Fibroblast of lung (primary cell): ENCODE measurements at regions not wholly inside any gene's neighbourhood (a gene's known extent, or its start where the extent isn't known, plus 50 kb on each side); places are given as distances from the start of the nearest gene placed in this dataset.

Experiments
- DNase-seq, 2 donors: peaks; one replicate each; pipeline versions ENCODE4 v3.0.0 to v3.0.0-alpha.2; 2010; ENCODE audit warnings: low read depth in 2 of 2
- H2AFZ ChIP-seq: 2 replicates; pipeline ENCODE4 v1.5.1; 2012; ENCODE audit warnings: low read length, control low read depth, inconsistent platforms
- H3K27ac ChIP-seq: 2 replicates; pipeline ENCODE4 v1.5.1; 2011; ENCODE audit warnings: low read length, control low read depth; ENCODE audit not compliant: insufficient read depth
- H3K27me3 ChIP-seq: 2 replicates; pipeline ENCODE4 v1.5.1; 2011; ENCODE audit warnings: mild to moderate bottlenecking, low read length; ENCODE audit not compliant: control insufficient read depth, insufficient read depth
- H3K36me3 ChIP-seq: 2 replicates; pipeline ENCODE4 v1.5.1; 2011; ENCODE audit warnings: low read length; ENCODE audit not compliant: control insufficient read depth, insufficient read depth
- H3K4me1 ChIP-seq: 2 replicates; pipeline ENCODE4 v1.5.1; 2011; ENCODE audit warnings: low read length; ENCODE audit not compliant: control insufficient read depth, insufficient read depth; ENCODE audit errors: extremely low read depth
- H3K4me2 ChIP-seq: 2 replicates; pipeline ENCODE4 v1.5.1; 2011; ENCODE audit warnings: low read length, control low read depth; ENCODE audit not compliant: insufficient read depth; ENCODE audit errors: extremely low read depth
- H3K4me3 ChIP-seq, 4 experiments: fragments of 200-600 bp in 1 of 4; sonication (generic) in 1 of 4; replicated peaks in 1 of 4; 2 replicates each; pipeline ENCODE4 v1.5.1; 2011 to 2016; ENCODE audit warnings: low read length in 4 of 4, low read depth in 3 of 4, mild to moderate bottlenecking in 3 of 4, control low read depth in 2 of 4, inconsistent platforms in 1 of 4, mixed read lengths in 1 of 4; ENCODE audit not compliant: insufficient read depth in 1 of 4; ENCODE audit errors: control extremely low read depth in 1 of 4
- H3K79me2 ChIP-seq: 2 replicates; pipeline ENCODE4 v1.5.1; 2012; ENCODE audit warnings: mild to moderate bottlenecking, low read length, inconsistent platforms; ENCODE audit not compliant: control insufficient read depth, insufficient read depth
- H3K9ac ChIP-seq: 2 replicates; pipeline ENCODE4 v1.5.1; 2011; ENCODE audit warnings: mild to moderate bottlenecking, low read length, control low read depth; ENCODE audit not compliant: insufficient read depth
- H3K9me3 ChIP-seq: 2 replicates; pipeline ENCODE4 v1.5.1; 2012; ENCODE audit warnings: low read depth, low read length; ENCODE audit not compliant: control insufficient read depth, insufficient read depth
- H4K20me1 ChIP-seq: 2 replicates; pipeline ENCODE4 v1.5.1; 2011; ENCODE audit warnings: low read length; ENCODE audit not compliant: control insufficient read depth, insufficient read depth; ENCODE audit errors: extremely low read depth
- CTCF ChIP-seq, 2 donors: IDR thresholded peaks in 1 of 2; conservative IDR thresholded peaks in 1 of 2; 1 replicate in 1 of 2; 2 replicates in 1 of 2; pipeline ENCODE4 v1.5.1; 2011 to 2012; ENCODE audit warnings: low read length in 2 of 2, control low read depth in 1 of 2, inconsistent platforms in 1 of 2, low read depth in 1 of 2, mild to moderate bottlenecking in 1 of 2
- EZH2 ChIP-seq: IDR thresholded peaks from 2 replicates; pipeline ENCODE4 v1.5.1; 2012; ENCODE audit warnings: low read length, control low read depth, mild to moderate bottlenecking; ENCODE audit errors: missing control alignments

GRCh38 chr11:127273593-127274327 is 273.2 kb upstream of the KIRREL3 start:
- no peak for TF ChIP-seq CTCF (conservative IDR thresholded peaks at IDR 0.05 in 1 of 2, IDR thresholded peaks at IDR 0.05 in 1 of 2; ENCODE audit: low read depth in 1 of 2, low read length in 2 of 2)
- no peak for TF ChIP-seq EZH2
- Histone ChIP-seq H3K27me3 (no peaks in the 10 kb centered on the region), H3K79me2 (no peaks in the 10 kb centered on the region), H3K4me3 (no peak overlapping the region), H2AFZ (no peak overlapping the region), H3K4me1 (no peaks in the 10 kb centered on the region), H4K20me1 (no peaks in the 10 kb centered on the region), H3K4me2 (no peak overlapping the region), H3K9me3 (no peaks in the 10 kb centered on the region), H3K27ac (no peak overlapping the region), H3K9ac (no peak overlapping the region), H3K36me3 (no peaks in the 10 kb centered on the region)
- no peak for DNase-seq

DNA sequence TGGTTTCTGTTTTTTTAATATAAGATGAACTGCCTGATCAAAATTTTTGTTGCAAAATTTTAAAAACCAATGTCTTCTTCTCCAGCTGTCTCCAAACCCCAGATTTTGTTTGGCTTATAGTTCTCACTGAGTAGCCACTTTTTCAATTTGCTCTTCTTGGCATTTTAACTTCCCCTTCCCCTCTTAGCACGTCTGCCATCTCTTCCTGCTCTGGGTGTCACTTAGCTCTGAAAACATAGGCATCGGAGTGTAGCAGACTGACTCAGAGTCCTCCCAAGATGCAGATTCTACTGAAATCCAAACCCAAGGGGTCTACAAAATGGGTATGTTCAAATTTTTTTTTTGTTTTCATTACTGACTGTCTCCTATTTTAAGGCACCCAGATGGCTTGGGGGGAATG is 270.3 kb upstream of the KIRREL3 start:
- Histone ChIP-seq H3K4me3 (no peak overlapping the region), H3K27ac (no peak overlapping the region), H3K9ac (no peak overlapping the region), H2AFZ (no peak overlapping the region), H3K4me1 (no peaks in the 10 kb centered on the region), H3K4me2 (no peak overlapping the region), H3K27me3 (no peaks in the 10 kb centered on the region), H3K36me3 (no peaks in the 10 kb centered on the region), H3K79me2 (no peaks in the 10 kb centered on the region), H4K20me1 (no peaks in the 10 kb centered on the region), H3K9me3 (no peaks in the 10 kb centered on the region)
- no peak for DNase-seq
- TF ChIP-seq EZH2, result no peak
- TF ChIP-seq CTCF (conservative IDR thresholded peaks at IDR 0.05 in 1 of 2, IDR thresholded peaks at IDR 0.05 in 1 of 2; ENCODE audit: low read depth in 1 of 2, low read length in 2 of 2), result no peak

DNA sequence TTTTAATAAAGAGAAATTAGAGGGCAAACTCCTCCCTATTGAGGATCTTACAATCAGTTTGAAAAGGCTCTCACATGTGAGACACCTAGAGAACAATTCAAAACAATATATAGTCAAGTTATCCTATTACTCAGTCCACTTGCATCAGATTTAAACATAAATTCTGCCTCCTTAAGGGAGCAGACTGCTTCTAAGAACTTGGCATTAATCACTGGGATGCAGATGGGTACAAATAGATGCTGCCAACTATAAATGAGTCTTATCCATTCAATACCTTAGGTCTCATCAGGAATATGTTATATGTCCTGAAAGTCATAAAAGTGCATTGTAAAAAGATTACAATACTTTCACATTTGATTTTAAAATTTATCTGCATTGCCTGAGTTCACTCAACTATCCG is 269.3 kb upstream of the KIRREL3 start:
- no peaks in the 10 kb centered on the region for H3K79me2 ChIP-seq
- H3K9ac ChIP-seq, result no peak overlapping the region
- H3K4me1 ChIP-seq, result no peaks in the 10 kb centered on the region
- no peaks in the 10 kb centered on the region for H4K20me1 ChIP-seq
- no peak for TF ChIP-seq EZH2
- no peak for TF ChIP-seq CTCF (conservative IDR thresholded peaks at IDR 0.05 in 1 of 2, IDR thresholded peaks at IDR 0.05 in 1 of 2; ENCODE audit: low read depth in 1 of 2, low read length in 2 of 2)
- no peaks in the 10 kb centered on the region for H3K27me3 ChIP-seq
- H2AFZ ChIP-seq, result no peak overlapping the region
- no peaks in the 10 kb centered on the region for H3K36me3 ChIP-seq
- no peak for DNase-seq
- H3K4me2 ChIP-seq, result no peak overlapping the region
- no peak overlapping the region for H3K4me3 ChIP-seq
- no peak overlapping the region for H3K27ac ChIP-seq
- H3K9me3 ChIP-seq, result no peaks in the 10 kb centered on the region
